Ammon's horn (tissue), 1 donor: ENCODE measurements at regions not wholly inside any gene's neighbourhood (a gene's known extent, or its start where the extent isn't known, plus 50 kb on each side); places are given as distances from the start of the nearest gene placed in this dataset.
"Not testable (repeated sequence)": the region's sequence is repeated elsewhere in the genome, so short reads cannot be mapped to it uniquely, and the experiment has no call there.

Source experiments
- DNase-seq: peaks from one replicate; pipeline ENCODE4 v3.0.0-alpha.2; 2016; ENCODE audit warnings: low spot score

- DNase-seq = no peak
These were observed 187.5 kb upstream of the SPTLC3 start for GRCh38 chr20:12821249-12821648.

- no peak for DNase-seq
These were observed 185.0 kb upstream of the SPTLC3 start for GRCh38 chr20:12823734-12824133.

- no peak for DNase-seq
These were observed 184.2 kb upstream of the SPTLC3 start for GRCh38 chr20:12824328-12825225.

DNA sequence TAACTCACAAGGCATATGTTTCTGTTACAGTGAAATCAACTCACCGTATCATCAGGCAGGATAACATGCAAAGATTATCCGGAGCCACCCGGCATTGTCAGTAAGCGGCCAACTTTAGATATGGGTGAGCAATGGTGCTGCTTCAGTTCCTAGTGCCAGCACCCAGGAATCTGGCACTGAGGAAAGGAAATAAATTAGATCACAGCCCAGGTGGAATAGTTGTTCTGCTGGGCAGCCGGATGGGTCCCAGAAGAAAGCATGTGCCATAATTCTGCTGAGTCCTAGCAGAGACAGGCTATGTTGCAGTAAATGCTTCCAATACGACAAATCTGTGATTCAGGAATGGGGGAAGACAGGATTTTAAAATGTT is 183.6 kb upstream of the SPTLC3 start:
- DNase-seq = no peak

GRCh38 chr20:12827816-12828385 is 180.9 kb upstream of the SPTLC3 start:
- no peak for DNase-seq

- DNase-seq = no peak
These were observed 179.6 kb upstream of the SPTLC3 start for GRCh38 chr20:12829170-12829569.

DNA sequence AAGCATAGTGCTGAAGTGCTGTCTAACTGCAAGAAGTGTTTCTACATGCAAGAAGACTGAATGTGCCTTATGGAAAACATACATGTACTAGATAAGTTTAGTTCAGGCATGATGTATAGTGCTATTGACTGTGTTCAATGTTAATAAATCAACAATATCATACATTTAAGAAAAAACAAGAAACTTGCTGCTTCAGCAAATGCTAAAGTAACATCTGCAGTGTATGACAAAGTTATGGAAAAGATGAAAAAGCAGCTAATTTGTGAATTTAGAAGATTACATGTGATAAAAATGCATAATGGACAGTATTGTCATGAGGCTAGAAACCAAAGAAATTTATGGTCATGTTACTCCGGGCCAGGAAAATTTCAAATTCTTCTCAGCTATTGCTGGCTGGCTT is 174.9 kb upstream of the SPTLC3 start:
- no peak for DNase-seq

DNA sequence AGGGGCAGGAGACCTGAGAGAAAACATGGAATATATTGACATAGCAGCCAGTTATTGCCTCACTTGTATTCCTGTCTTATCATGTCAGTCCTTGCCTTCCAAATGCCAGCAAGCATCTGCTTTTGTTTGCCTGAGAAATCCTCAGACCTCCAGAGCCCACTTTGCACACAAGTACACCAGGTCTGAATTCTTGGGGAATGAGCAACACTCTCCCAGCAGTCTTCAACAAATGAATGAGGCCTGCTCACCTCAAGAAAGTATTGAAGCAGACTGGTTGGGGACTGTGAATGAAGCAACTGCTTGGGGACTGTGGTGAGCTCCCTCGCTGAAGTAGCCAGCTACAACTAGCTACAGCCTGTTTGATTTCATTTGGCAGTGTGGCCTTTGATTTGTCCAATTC is 172.8 kb upstream of the SPTLC3 start:
- no peak for DNase-seq

DNA sequence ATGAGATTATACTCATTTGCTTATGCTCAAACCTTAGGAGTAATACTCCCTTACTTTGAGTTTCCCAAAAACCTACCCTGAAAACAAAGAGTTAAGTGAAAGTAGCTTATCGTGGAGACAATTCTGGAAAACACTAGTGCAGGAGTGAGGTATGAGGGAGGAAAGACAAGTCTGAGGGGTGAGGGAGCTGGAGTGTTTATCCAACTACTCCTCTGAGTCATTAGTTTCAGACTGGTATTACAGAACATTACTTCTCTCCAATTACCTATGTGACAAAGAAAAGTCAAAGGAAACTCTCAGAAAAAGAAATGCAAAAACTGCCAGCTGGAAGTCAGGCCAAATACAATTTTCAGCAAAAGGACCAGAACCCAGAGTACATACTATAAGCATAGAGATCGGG is 171.1 kb upstream of the SPTLC3 start:
- no peak for DNase-seq

DNA sequence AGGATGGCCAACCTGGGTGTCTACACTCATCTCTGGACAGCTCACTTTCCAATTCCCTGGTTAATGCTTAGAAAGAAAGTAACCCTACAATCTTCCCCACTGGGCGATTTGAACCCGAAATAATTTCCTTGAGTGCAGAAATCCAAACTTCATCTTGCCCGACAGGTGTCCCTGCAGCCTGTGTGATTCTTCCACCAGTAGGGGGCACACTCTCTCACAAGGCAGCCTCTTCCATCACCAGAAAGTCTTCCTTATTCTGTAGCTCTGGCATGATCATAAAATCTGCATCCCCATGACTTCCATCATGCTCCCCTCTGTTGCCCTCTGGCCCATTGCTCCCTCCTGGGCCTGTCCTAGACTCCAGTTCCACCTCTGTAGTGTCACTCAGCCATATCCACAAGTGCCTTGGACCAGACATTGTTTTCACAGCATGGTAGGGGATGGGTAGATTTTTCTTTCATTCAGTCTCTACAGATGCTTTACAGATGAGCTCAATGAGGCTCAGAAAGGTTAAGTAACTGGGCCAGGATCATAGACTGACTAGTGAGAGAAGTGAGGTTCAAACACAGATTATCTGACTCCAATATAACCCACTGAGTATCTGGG is 170.4 kb upstream of the SPTLC3 start:
- no peak for DNase-seq

DNA sequence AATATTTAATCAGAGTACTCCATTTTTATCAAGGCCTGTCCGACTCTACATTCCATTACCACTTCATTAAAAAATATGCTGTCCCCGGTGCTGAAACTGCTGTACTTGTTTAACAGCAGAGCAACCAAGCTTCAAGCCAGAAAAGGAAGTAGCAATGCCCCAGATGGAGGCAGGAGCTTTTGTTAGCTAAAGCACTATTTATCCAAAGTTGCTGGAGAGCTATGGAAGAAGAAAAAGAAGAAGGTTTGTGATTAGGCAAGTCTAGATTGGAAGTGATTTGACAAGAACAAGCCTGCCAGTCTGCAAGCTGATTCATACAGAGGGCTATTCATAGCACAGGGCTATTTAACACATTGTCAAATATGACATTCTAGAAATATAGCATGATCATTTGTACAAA is 160.9 kb upstream of the SPTLC3 start:
- DNase-seq = peak; percentile 9

DNA sequence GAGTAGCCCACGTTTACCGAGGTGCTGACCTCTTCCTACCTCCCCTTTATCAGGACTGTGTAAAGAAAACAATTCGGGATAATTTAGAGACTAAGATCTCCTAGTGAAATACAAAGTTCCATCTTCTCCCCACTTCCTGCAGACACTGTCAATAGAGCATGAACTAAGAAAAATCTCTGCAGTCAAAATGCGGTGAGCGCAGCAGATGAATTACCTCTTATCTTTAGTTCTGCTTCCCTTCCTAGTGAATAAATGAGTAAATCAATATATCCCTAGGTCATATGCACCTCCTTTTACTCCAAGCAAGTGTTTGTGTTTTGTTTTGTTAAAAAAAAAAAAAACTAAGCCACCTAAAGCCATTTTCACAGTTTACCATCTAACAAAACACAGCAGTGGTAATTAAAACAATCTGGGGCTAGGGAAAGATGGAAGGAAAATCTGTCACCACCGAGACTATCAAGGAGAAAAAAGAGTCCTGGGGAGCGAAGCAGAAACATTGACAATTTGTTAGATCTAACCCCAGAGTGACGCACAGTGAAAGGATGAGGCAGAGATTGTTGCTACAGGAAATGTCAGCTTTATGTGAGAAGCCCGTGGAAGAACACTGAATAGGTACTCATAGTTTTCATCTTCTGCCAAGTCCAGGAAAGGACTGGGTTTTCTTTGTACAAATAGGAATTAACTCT is 159.4 kb upstream of the SPTLC3 start:
- DNase-seq = no peak

GRCh38 chr20:12857643-12858042 is 151.1 kb upstream of the SPTLC3 start:
- DNase-seq = not testable (repeated sequence)

DNA sequence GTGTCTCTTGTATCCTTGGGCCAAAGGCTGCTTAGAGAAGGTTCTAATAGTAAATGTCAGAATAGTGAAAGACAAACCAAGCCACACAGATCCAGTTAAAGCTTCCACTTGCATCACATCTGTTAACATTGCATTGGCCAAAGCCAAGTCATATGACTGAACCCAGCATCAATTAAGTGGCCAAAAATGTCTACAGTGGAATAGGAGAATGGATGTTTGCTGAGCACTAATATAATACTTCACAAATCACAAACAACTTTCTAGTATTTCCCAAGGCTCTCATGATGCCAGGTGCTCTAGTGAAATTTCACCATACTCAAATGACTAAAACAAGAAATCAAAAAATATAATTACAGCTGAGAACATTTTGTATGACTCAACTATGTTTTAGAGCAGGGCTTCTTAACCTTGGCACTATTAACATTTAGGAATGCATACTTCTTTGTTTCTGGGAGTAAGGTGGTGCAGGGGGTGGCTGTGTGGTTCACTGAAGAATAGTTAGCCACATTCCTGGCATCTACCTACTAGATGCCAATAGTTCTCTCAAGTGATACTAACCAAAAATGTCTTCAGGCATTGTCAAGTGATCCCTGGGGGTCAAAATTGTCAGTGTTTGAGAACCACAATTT is 148.0 kb upstream of the SPTLC3 start:
- no peak for DNase-seq

- DNase-seq = no peak
These were observed 139.1 kb upstream of the SPTLC3 start for GRCh38 chr20:12869669-12870068.

- DNase-seq = no peak
These were observed 138.2 kb upstream of the SPTLC3 start for GRCh38 chr20:12870588-12870987.

DNA sequence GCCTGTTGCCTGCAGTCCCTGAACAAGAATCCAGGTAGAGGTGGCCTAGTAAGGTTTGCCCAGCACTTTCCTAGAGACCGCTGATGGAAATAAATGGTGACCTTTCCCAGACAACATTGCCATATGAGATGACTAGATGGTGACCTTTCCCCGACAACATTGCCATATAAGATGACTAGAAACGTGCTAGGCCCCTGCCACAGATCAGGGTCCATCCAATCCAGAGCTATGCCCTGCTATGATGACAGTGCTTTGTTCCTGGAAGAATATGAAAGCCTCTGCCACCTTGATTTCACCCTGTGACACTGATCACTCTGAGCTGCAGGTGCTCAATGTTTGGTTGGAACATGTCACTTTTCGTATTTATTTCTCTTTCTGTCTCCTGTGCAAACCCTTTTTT is 133.8 kb upstream of the SPTLC3 start:
- DNase-seq = no peak

DNA sequence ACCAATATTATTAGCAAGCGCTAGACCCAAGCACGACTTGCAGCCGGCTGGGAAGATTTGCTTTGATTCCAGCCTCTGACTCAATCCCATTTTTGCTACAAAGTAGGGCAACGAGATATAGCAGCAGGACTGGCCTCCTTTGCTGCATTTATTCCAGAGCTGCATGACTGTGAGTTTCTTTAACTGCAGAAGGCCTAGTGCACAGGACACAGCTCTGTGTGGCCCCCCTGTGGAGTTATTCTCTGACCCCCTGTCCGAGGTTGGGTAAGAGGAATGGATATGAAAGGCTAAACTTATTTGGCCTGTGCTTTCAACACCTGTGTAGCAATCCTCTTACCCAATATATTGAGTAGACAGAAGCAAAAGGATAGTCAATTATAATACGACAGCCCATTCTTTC is 133.3 kb upstream of the SPTLC3 start:
- DNase-seq = no peak

- no peak for DNase-seq
These were observed 125.8 kb upstream of the SPTLC3 start for GRCh38 chr20:12882832-12883506.

DNA sequence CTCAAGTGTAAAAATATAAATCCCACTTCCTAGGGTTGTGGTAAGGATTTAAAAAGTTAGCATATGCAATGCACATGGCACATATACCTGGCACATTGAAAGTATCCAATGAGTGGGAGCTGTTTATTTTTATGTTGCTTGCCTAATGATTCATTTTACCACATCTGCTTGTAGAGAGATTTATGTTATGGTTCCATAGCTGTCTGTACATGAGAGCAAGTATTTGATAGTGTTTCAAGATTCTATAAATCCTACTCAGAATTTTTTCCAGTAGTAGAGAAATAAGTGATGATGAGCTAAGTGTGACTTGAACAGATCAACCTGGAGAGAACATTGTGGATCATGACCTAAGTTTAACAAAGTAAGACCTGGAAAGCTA is 125.3 kb upstream of the SPTLC3 start:
- no peak for DNase-seq

DNA sequence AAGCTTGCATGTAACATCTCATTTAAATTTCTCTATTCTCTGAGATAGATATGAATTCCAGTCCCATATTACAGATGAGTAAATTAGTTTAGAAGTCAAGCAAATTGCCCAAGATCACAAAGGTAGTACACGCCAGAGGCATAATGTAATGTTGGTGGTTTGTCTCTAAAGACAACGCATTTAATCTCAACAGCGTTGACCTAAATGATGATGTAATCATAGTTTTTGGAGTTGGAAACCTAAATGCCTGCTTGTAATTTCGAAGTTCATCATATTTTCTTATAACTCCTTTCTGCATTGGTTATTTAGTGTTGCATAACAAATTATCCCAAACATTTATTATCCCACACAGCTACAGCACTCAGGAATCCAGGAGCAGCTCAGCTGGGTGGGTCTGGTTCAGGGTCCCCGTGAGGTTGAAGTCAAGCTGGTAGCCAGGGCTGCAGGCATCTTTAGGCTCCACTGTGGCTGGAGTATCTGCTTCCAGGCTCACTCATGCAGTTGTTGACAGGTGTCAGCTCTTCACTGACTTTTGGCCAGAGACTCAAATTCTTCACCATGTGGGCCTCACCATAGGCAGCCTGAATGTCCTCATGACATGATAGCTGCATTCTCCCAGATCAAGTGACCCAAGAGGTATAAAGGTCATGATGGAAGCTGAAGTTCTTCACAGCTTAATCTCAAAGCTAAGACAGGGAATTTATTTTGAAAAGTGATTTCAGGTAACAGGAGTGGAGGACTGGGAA is 122.0 kb upstream of the SPTLC3 start:
- DNase-seq = no peak
